ENCODE measurements at regions not wholly inside any gene's neighbourhood (a gene's known extent, or its start where the extent isn't known, plus 50 kb on each side); places are given as distances from the start of the nearest gene placed in this dataset.

GRCh38 chr4:189800545-189801088, 140.1 kb upstream of the FRG1 start:
- TF ChIP-seq CTCF (IDR thresholded peaks at IDR 0.05 in 8 of 11, conservative IDR thresholded peaks at IDR 0.05 in 3 of 11), result no peak
- TF ChIP-seq POLR2AphosphoS5 (IDR thresholded peaks at IDR 0.05), result no peak

All from spleen (tissue), 7 donors.